ENCODE measurements at regions not wholly inside any gene's neighbourhood (a gene's known extent, or its start where the extent isn't known, plus 50 kb on each side); places are given as distances from the start of the nearest gene placed in this dataset.

GRCh38 chr5:164370841-164371240 lies 865.4 kb downstream of the MAT2B start:
- TF ChIP-seq, protein P1, sequence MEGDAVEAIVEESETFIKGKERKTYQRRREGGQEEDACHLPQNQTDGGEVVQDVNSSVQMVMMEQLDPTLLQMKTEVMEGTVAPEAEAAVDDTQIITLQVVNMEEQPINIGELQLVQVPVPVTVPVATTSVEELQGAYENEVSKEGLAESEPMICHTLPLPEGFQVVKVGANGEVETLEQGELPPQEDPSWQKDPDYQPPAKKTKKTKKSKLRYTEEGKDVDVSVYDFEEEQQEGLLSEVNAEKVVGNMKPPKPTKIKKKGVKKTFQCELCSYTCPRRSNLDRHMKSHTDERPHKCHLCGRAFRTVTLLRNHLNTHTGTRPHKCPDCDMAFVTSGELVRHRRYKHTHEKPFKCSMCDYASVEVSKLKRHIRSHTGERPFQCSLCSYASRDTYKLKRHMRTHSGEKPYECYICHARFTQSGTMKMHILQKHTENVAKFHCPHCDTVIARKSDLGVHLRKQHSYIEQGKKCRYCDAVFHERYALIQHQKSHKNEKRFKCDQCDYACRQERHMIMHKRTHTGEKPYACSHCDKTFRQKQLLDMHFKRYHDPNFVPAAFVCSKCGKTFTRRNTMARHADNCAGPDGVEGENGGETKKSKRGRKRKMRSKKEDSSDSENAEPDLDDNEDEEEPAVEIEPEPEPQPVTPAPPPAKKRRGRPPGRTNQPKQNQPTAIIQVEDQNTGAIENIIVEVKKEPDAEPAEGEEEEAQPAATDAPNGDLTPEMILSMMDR (IDR thresholded peaks at IDR 0.05): no peak
- TF ChIP-seq POLR2A (IDR thresholded peaks at IDR 0.05) (no peak), EP300 (IDR thresholded peaks at IDR 0.05; ENCODE audit: low read depth) (no peak)

Data from transverse colon (tissue), 3 donors.